ENCODE measurements at regions not wholly inside any gene's neighbourhood (a gene's known extent, or its start where the extent isn't known, plus 50 kb on each side); places are given as distances from the start of the nearest gene placed in this dataset.

GRCh38 chr13:59229401-59229800 is 934.3 kb downstream of the DIAPH3 start:
- TF ChIP-seq POLR2A (IDR thresholded peaks at IDR 0.05; ENCODE audit: low read depth, low read length) (no peak), TAF1 (IDR thresholded peaks at IDR 0.05; ENCODE audit: low read depth, low read length) (no peak)

All from GM12891 (cell line).